NCI-H226 (cell line): ENCODE measurements at regions not wholly inside any gene's neighbourhood (a gene's known extent, or its start where the extent isn't known, plus 50 kb on each side); places are given as distances from the start of the nearest gene placed in this dataset.
"Not testable (repeated sequence)": the region's sequence is repeated elsewhere in the genome, so short reads cannot be mapped to it uniquely, and the experiment has no call there.

Experiments
- DNase-seq: peaks from one replicate; pipeline ENCODE4 v3.0.0-alpha.2; 2015

DNA sequence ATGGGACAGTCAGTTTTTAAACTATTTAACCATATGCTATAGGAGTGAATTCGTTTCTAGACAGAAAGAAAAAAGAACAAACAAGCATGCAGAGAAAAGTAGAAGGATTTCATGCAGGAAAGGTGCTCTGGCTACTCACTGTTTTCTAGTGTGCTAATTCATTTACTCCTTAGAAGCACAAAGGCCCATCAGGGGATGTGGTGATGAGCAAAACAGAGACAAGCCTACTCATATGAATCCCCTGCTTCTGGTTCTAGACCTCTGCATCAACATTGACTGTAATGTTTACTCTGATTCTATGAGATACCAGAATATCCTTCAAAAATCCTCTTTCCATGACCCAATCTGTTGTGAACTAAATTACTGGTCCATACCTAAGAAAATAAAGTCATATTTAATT, 801.9 kb downstream of the PLOD2 start:
- DNase-seq = no peak

- DNase-seq = no peak
These were observed 792.2 kb downstream of the PLOD2 start for GRCh38 chr3:145368748-145369147.

DNA sequence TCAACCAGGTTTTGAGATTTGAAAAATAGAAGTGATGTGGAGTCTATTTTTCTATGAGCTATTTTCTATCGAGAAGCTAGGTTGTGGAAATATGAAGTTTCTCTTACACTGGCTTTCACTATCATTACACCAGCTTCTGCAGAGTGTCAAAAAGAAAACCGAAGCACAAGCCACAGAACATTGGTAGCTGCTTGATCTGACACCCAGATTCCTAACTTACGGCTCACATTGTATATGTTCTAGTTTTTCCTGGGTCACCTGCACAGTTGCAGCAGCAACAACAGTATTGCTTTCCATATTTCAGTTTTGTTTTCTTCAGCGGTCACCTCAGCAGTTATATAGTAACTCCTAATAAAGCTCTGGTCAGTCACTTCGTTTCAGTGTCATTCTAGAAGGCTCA, 790.1 kb downstream of the PLOD2 start:
- no peak for DNase-seq

DNA sequence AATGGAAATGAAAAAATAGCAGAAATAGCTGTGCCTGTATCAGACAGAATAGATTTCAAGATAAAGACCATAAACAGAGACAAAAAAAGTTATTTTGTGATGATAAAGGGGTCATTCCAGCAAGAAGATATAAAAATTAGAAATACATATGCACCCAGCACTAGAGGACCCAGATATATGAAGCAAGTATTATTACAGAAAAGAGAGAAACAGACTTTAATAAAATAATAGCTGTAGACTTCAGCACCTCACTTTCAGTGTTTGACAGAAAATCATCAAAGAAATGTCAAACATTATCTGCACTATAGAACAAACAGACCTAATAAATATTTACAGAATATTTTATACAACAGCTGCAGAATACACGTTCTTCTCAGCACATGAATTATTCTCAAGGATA, 783.7 kb downstream of the PLOD2 start:
- DNase-seq = no peak

DNA sequence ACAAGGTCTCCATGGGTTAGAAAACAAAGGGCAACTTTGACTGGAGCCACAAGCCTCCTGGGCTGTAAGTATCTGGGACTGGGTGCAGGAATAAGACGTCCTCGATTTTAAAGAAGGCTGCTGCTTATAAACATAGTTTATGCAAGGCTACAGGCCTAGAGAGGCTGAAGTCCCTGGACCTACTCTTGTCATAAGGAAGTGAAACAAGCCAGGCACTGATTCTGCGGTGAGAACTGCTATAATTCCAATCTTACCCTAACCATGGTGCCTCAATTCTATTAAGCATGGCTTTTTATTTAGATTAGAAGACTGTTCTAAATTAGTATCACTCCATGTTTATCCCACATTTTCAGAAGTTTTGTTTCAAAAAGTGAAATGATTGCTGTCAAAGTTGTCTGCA, 777.6 kb downstream of the PLOD2 start:
- DNase-seq = no peak

- no peak for DNase-seq
These were observed 776.7 kb downstream of the PLOD2 start for GRCh38 chr3:145384307-145384706.

DNA sequence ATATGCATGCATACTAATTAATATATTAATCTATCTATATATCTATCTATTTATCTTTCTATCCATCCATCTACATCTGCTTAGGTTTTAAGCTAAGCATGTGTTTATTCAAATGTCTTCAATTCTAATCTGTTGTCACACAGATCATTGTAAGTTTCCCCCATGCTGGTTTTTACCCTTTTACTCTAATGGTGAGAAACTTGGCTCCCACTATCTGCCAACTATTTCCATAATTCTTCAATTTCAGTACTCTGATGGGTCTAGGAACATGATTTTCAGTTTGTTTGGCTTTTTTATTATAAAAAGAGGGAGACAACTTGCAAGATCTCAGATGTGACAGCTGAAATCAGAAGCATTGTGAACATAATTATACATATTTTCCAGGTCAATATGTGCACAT, 773.8 kb downstream of the PLOD2 start:
- DNase-seq = no peak

GRCh38 chr3:145395421-145395820, 765.6 kb downstream of the PLOD2 start:
- DNase-seq = no peak

DNA sequence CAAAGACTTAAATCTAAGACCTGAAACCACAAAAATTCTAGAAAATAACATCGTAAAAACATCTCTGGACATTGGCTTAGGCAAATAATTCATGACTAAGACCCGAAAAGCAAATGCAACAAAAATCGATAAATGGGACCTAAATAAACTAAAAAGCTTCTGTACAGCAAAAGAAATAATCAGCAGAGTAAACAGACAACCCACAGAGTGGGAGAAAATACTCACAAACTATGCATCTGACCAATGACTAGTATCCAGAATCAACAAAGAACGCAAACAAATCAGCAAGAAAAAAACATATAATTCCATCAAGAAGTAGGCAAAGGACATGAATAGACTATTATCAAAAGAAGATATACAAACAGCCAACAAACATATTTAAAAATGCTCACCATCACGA, 749.4 kb downstream of the PLOD2 start:
- DNase-seq = no peak

DNA sequence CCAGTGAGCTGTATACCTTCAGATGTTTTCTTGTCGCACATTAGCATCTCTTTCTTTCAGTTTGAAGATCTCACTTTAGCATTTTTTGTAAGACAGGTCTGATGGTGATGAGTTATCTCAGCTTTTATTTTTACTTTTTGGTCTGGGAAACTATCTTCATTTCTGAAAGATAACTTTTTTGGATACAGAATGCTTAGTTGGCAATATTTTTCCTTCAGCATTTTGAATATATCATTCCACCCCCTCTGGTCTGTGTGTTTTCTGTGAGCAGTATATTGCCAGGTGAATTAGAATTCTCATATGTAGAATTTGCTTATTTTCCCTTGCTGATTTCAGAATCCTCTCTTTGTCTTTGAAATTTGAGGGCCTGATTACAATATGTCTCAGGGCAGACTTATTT, 743.3 kb downstream of the PLOD2 start:
- no peak for DNase-seq

GRCh38 chr3:145422556-145422955, 738.4 kb downstream of the PLOD2 start:
- DNase-seq = no peak

DNA sequence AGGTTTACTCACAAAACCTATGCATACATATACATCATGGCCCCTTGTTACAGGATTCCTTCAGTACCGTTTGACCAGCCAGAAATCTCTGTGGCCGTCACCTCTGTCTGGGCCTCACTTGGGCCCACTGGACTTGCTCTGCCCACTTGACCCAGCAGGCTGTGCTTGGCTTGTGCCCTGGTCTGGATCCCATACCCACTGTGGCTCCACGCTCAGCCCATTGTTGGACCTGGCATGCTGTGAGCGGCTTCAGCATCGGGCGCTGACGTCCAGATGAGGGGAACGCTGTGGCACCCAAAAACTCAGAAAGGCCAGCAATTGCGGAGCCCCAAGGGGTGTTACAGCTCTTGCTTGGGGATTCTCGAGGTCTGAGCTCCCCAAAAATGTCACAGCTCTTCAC, 733.6 kb downstream of the PLOD2 start:
- no peak for DNase-seq

DNA sequence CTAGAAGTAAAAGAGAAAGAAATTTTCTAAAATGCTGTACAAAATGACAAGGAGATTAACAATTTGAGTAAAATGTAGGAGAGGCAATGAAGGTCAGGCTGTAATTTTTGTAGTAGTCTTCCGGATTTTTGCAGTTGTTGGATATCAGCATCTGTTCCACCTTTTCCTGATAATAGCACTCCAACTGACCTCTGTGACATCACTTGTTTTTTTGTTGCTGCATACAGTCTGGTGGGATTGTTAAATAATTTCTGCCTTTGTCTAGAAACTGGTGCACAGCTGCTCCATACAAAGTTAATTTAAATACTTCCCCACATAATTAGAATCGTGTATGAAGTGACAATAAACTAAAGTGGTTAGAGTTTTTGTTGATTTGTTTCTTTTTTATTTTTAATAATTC, 731.4 kb downstream of the PLOD2 start:
- no peak for DNase-seq

DNA sequence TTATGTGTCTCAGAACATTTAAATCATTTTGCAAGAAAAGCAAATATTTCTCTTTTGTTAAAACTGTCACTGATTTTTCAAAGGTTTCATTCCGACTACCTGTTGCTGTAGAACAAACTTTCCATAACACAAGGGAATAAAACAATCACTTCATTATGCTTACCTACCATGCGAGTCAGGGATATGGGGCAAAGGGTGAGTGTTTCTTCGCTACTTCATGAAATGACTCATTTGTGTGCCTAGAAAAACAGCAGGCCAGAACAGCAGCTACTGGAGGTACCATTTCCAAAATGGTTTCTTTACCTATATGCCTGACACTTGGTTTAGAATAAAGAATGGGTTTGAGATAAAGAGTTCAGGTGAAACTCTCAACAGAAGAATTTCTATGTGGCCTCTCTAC, 712.5 kb downstream of the PLOD2 start:
- no peak for DNase-seq

GRCh38 chr3:145450018-145450682, 710.8 kb downstream of the PLOD2 start:
- no peak for DNase-seq

DNA sequence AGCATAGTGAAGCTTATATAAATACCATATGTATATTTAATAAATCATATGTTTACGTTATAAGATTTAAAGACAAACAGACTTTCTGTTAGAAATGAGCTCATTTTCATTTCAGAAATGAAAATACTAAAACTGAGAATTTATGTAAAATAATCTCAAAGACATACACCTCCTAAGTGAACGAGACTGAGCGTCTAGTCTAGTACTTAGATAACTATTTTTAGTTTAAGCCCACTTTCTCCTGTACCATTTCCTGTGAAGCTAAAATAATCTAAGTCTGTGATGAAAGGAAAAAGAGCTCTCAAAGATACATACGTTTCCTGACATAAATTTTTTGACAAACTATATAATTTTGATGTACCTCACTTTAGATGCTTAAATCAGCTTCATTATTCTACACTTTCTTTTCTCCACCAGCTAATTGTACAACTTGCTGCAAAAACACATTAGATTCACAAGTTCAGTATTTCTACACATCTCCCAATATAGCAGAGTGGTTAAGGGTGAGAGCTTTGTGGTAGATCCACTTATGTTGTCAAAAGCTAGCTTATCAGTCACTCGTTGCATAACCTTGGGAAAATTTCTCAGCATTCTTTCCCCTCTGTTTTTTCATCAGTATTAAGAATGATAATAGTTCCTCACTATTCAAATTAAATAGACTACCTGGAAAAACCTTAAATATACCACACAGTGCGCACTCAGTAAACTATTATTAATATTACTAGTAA, 703.0 kb downstream of the PLOD2 start:
- peak; percentile 50 for DNase-seq

GRCh38 chr3:145459681-145460080, 701.3 kb downstream of the PLOD2 start:
- DNase-seq = not testable (repeated sequence)

DNA sequence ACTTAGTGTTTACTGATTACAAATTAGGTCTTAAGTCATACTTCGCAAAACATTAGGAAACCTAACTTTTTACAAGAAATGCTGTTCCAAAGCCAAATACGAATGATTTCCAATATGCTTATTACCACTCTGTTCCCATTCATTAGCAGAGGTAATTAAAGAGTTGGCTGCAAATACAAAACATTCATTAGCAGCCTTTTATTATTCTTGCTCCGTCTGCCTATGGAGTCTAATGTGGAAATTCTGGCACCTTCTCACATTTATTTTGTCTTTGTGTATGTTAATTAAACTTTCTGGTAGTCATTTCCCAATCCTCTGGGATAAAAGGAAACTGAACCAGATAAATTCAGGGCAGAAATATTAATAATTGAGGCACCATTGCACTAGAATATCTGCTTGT, 689.0 kb downstream of the PLOD2 start:
- no peak for DNase-seq

DNA sequence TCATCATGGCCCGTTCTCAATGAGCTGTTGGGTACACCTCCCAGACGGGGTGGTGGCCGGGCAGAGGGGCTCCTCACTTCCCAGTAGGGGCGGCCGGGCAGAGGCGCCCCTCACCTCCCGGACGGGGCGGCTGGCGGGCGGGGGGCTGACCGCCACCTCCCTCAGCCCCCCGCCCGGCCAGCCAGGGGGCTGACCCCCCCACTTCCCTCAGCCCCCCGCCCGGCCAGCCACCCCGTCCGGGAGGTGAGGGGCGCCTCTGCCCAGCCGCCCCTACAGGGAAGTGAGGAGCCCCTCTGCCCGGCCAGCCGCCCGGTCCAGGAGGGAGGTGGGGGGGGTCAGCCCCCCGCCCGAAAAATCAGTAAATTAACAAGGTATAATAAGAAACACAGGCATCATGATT, 678.2 kb downstream of the PLOD2 start:
- DNase-seq = not testable (repeated sequence)

DNA sequence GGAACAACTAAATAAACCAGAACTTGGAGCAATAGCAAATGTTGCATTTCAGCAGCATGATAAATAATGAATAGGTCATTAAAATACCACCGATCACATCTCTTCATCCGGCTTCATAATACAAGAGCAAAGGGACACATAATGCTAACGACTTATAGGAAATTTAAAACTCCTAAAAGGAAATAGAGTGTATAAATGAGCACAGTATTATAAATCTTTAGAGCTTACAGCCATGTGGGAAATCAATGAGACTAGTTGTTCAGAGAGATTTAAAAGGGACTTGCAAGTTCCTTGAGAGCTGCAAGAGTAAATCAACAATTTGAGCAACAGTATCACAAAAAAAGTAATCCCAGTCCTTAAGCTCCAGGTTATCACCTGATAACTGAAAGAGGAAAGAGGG, 677.0 kb downstream of the PLOD2 start:
- DNase-seq = no peak

DNA sequence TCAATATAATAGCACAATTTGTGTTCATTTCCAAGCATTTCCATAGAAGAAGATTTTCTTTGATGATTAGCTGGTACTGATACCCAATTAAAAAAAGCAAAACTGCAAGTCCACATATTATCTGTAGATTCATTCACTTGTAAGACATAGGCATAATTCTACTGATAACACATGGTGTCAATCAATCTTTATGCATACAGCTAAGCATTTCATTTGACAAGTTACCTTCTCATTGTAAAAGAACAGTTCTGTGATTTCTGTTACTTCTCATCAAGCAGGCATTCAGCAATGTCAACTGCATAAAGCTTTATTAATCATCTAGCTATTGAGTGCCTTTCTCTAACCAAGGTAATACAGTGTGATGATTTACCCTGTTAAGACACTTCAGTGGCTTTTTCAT, 672.0 kb downstream of the PLOD2 start:
- no peak for DNase-seq

- no peak for DNase-seq
These were observed 670.6 kb downstream of the PLOD2 start for GRCh38 chr3:145490088-145491048.

- DNase-seq = no peak
These were observed 668.5 kb downstream of the PLOD2 start for GRCh38 chr3:145492456-145492855.

DNA sequence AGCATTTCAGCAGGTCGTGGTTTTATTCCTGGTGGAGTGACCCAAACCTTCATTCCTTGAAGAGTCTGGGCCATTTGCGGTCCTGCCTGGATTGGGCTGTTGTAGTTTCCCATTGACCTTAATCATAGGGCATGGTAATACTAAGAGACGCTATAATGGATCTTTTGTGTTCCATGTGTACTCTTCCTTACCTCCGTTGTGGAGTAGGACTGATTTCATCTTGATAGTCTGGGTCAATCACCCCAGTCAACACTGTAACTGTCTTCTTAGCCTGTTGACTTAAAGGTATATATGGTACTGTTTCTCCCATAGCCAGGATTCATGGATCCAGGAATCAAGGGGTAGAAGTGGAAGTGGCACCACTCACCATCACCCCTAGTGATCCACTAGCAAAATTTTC, 643.6 kb downstream of the PLOD2 start:
- not testable (repeated sequence) for DNase-seq
